ENCODE measurements at regions not wholly inside any gene's neighbourhood (a gene's known extent, or its start where the extent isn't known, plus 50 kb on each side); places are given as distances from the start of the nearest gene placed in this dataset.
"Not testable (repeated sequence)": the region's sequence is repeated elsewhere in the genome, so short reads cannot be mapped to it uniquely, and the experiment has no call there.

DNA sequence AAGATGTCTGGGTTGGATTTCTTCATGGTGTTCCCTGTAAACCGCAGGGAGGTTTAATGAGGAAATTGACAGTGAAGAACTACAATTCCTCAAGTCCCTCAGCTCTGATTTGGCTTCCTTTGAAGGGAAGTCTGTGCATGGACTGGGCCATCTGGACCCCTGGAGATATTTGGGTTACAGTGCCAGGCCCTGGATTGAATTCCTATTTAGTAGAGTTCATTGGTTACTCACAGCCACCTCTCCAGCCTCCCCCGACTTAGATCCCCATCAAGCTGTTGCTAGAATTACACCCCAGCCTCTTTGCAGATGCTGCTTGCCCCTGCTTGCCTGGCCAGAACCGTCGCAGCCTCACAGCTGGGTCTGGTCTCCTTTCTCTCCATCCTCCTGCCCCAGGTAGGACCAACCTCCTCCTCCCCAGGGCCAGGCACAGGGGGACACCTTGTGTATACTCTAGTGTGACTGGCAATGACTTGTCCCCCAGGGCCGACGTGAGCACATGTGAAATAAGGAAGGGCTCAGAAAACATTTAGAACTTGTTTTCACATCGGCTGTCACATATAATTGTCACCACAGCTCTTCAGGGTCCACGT lies 93.2 kb upstream of the LRPAP1 start:
- not testable (repeated sequence) for H3K4me3 ChIP-seq, H3K27ac ChIP-seq, H3K9me3 ChIP-seq, H3K36me3 ChIP-seq, H3K4me1 ChIP-seq, ATAC-seq
- WGBS, 2 donors (ENCODE audit: low coverage in 1 of 2), result 25 to 60% methylated on average over 1 of the region's 8 CpGs
- peaks cover 85% of the 10 kb centered on the region for H3K27me3 ChIP-seq

DNA sequence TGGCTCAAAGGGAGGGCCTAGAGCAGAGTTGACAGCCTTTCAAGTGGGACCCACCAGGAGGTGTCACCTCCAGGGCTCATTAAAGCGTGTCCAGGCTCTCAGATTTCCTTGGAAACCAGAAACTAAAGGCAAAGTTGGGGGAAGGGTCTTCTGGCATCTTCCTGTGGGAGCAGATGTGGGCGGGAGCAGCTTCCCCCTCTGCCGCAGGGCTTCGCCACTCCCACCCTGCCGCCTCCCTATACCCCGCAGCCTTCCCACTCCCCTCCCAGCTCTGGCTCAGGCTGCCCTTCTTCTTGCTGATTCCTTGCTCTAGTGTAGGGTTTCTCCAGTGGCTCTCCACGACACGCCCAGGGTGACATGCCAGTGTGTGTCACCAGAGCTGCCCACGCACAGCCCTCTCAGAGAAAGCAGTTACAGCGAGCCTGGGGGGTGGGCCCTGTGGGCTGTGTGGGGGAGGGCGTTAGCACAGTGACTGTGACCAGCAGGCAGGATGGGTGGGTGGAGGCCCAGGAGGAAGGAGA lies 91.6 kb upstream of the LRPAP1 start:
- not testable (repeated sequence) for ATAC-seq, H3K4me3 ChIP-seq, H3K4me1 ChIP-seq, H3K27ac ChIP-seq, H3K36me3 ChIP-seq, H3K9me3 ChIP-seq
- peaks cover 81% of the 10 kb centered on the region for H3K27me3 ChIP-seq
- 17% methylated on average over 5 of the region's 11 CpGs; no CpG with 5 or more reads in 1 of the 2 donors for WGBS, 2 donors (ENCODE audit: low coverage in 1 of 2)

GRCh38 chr4:3623106-3623505 lies 90.9 kb upstream of the LRPAP1 start:
- peaks cover 74% of the 10 kb centered on the region for H3K27me3 ChIP-seq

GRCh38 chr4:3620365-3620764 lies 88.1 kb upstream of the LRPAP1 start:
- peaks cover 55% of the 10 kb centered on the region for H3K27me3 ChIP-seq
- H3K4me1 ChIP-seq, H3K9me3 ChIP-seq, H3K27ac ChIP-seq, H3K4me3 ChIP-seq, ATAC-seq, H3K36me3 ChIP-seq: not testable (repeated sequence)
- WGBS, 2 donors (ENCODE audit: low coverage in 1 of 2), result 58% methylated on average over 3 to 6 of the region's 6 CpGs

More at GRCh38 chr4:3623106-3623505, 90.9 kb upstream of the LRPAP1 start:
- H3K27ac ChIP-seq, result no peak overlapping the region
- H3K4me3 ChIP-seq, result no peak overlapping the region
- 75 to 82% methylated on average over 6 of the region's 7 CpGs for WGBS, 2 donors (ENCODE audit: low coverage in 1 of 2)
- peaks cover 0 to 8% (median 0%) of the 10 kb centered on the region in 3 donors for H3K9me3 ChIP-seq
- H3K4me1 ChIP-seq, result no peaks in the 10 kb centered on the region
- TF ChIP-seq, protein P1, sequence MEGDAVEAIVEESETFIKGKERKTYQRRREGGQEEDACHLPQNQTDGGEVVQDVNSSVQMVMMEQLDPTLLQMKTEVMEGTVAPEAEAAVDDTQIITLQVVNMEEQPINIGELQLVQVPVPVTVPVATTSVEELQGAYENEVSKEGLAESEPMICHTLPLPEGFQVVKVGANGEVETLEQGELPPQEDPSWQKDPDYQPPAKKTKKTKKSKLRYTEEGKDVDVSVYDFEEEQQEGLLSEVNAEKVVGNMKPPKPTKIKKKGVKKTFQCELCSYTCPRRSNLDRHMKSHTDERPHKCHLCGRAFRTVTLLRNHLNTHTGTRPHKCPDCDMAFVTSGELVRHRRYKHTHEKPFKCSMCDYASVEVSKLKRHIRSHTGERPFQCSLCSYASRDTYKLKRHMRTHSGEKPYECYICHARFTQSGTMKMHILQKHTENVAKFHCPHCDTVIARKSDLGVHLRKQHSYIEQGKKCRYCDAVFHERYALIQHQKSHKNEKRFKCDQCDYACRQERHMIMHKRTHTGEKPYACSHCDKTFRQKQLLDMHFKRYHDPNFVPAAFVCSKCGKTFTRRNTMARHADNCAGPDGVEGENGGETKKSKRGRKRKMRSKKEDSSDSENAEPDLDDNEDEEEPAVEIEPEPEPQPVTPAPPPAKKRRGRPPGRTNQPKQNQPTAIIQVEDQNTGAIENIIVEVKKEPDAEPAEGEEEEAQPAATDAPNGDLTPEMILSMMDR (IDR thresholded peaks at IDR 0.05), result no peak
- no peak for TF ChIP-seq POLR2A (IDR thresholded peaks at IDR 0.05)
- no peak for ATAC-seq
- no peaks in the 10 kb centered on the region for H3K36me3 ChIP-seq

DNA sequence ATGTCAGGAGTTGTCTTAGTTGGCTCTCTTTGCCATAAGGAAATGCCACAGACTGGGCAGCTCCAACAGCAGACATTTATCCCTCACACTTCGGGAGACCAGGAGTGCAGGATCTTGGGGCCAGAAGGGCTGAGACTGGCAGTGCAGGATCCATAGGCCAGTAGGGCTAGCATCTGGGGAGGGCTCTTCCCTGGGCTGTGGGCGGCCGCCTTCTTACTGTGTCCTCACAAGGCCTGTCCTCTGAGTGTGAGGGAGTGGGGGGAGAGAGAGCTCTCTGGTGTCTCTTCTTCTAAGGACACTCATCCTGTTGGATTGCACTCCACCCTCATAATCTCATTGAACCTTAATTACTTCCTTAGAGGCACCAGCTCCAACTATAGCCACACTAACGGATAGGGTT lies 87.5 kb upstream of the LRPAP1 start:
- ATAC-seq, H3K9me3 ChIP-seq, H3K27ac ChIP-seq, H3K4me1 ChIP-seq, H3K4me3 ChIP-seq, H3K36me3 ChIP-seq: not testable (repeated sequence)
- peaks cover 55% of the 10 kb centered on the region for H3K27me3 ChIP-seq
- WGBS, 2 donors (ENCODE audit: low coverage in 1 of 2), result 90% methylated on average over 2 of the region's 4 CpGs; no CpG with 5 or more reads in 1 of the 2 donors

DNA sequence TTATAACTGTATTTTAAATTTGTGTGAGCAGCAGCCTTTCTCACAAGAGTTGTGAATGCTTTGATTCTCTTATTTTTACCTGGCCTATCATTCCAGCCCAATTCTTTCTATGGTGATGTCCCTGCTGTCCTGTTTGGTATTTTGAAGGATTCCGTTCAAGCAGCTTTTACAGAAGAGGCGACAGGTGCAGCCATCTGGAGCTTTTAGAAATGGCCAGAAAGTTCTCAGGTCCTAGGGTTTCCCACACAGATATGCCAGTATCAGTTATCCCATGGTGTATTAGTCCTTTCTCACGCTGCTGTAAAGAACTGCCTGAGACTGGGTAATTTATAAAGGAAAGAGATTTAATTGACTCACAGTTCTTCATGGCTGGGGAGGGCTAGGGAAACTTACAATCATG lies 86.1 kb upstream of the LRPAP1 start:
- peaks cover 41% of the 10 kb centered on the region for H3K27me3 ChIP-seq
- H3K36me3 ChIP-seq, H3K27ac ChIP-seq, H3K9me3 ChIP-seq, H3K4me3 ChIP-seq, ATAC-seq, H3K4me1 ChIP-seq: not testable (repeated sequence)
- WGBS, 2 donors (ENCODE audit: low coverage in 1 of 2), result 45 to 55% methylated on average over 2 to 3 of the region's 3 CpGs

GRCh38 chr4:3615386-3616286 lies 83.4 kb upstream of the LRPAP1 start:
- no peak overlapping the region for H3K4me3 ChIP-seq
- no peaks in the 10 kb centered on the region for H3K9me3 ChIP-seq
- peaks cover 37% of the 10 kb centered on the region for H3K27me3 ChIP-seq
- TF ChIP-seq, protein P1 (IDR thresholded peaks at IDR 0.05), result no peak
- no peak for TF ChIP-seq POLR2A (IDR thresholded peaks at IDR 0.05)
- TF ChIP-seq EP300 (IDR thresholded peaks at IDR 0.05), result no peak
- TF ChIP-seq POLR2AphosphoS5 (IDR thresholded peaks at IDR 0.05), result no peak
- WGBS, 2 donors (ENCODE audit: low coverage in 1 of 2), result 81 to 89% methylated on average over 22 to 33 of the region's 40 CpGs
- H3K4me1 ChIP-seq, result peaks cover 0 to 8% (median 0%) of the 10 kb centered on the region in 3 donors
- H3K36me3 ChIP-seq, result no peaks in the 10 kb centered on the region
- no peak overlapping the region for H3K27ac ChIP-seq
- ATAC-seq, result no peak

All from gastroesophageal sphincter (tissue), 4 donors.